GM21529 (cell line): ENCODE measurements at regions not wholly inside any gene's neighbourhood (a gene's known extent, or its start where the extent isn't known, plus 50 kb on each side); places are given as distances from the start of the nearest gene placed in this dataset.
"Not testable (repeated sequence)": the region's sequence is repeated elsewhere in the genome, so short reads cannot be mapped to it uniquely, and the experiment has no call there.

Experiments used
- ATAC-seq: cut with Tn5 transposase; IDR thresholded peaks from one replicate; pipeline ENCODE4 v1.9.1; 2021; ENCODE audit not compliant: unreplicated experiment

- ATAC-seq, result no peak
Observed at GRCh38 chr1:91604632-91605031, 104.0 kb downstream of the CDC7 start.

DNA sequence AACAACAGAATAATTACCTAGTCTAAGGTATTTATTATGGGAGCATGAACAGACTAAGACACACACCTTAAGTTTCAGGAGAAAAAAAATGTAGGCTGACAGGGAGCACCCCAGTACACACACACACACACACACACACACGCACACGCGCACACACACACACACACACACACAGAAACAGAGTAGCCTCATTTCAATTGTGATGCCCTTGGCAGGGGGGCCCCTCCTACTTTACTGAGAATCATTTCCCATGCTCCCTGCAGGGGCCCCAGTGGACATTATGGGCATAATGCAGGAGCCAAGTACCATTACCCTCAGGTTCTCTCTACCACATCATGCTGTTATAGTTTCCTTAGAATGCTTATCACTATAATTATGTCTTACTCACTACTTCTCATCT lies 104.9 kb downstream of the CDC7 start:
- ATAC-seq, result no peak

GRCh38 chr1:91606546-91607078 lies 106.0 kb downstream of the CDC7 start:
- ATAC-seq, result no peak

- ATAC-seq, result not testable (repeated sequence)
Observed at GRCh38 chr1:91607686-91608085, 107.0 kb downstream of the CDC7 start.

- no peak for ATAC-seq
Observed at GRCh38 chr1:91608876-91609275, 108.2 kb downstream of the CDC7 start.

GRCh38 chr1:91609551-91609950 lies 108.9 kb downstream of the CDC7 start:
- ATAC-seq, result no peak

- no peak for ATAC-seq
Observed at GRCh38 chr1:91610102-91610501, 109.5 kb downstream of the CDC7 start.

DNA sequence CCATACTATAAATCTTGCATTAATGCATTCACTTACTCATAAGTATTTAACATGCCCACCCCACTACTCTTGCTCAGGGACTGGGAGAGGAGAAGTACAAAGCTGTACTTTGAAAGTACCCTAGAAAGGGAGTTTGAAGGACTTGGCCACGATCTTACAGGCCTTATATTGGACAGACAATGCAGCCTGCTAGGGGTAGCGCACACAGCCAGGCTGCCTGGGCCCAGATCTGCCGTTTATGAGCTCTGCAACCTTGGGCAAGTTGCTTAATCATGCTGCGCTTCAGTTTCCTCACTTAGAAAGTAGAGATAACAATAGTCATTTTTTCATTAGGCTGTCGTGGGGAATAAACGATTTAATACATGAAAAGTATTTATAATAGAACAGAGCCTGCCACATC lies 110.1 kb downstream of the CDC7 start:
- ATAC-seq, result no peak

- ATAC-seq, result no peak
Observed at GRCh38 chr1:91611483-91611917, 110.8 kb downstream of the CDC7 start.

GRCh38 chr1:91613595-91613994 lies 112.9 kb downstream of the CDC7 start:
- no peak for ATAC-seq

- ATAC-seq, result no peak
Observed at GRCh38 chr1:91616712-91617111, 116.1 kb downstream of the CDC7 start.

DNA sequence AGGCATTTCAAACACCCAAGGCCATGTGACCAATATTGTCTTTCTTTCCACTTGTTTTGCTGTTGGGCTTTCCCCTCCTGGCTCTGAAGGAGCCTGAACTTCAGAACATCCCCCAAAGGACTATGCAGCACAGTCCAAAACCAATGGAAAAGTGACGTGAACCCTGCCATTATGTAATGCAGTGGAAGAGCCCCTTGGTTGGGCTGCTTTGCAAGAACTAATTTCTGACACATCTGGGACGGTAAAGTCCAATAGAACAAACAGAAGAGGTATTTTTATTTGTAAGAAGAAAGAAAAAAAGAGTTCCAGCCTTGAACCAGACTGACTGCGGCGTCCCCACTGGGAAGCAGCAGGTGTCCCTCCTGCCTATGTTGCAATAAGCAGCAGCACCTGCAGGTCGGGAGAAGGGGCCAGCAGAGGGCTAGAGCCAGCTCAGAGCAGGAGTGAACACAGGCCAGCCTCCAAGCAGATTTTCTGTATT lies 116.7 kb downstream of the CDC7 start:
- ATAC-seq, result peak; percentile 55

DNA sequence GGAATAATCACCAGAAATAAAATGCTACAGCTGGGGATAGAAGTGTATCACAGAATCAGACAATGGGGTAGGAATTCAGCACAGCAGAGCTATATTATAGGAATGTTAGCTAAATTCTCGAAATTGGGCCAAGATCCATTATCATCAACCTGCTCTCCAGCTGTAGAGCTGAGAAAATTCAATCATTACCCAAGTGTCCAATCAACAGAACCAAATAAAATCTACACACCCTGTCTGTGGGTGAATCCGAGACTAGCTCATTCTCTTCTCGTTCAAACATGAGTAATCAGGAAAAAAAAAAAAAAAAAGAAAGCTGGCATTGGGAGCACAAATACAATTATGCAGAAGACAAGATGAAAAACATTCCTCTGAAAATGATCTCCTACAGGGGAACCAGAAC lies 119.2 kb downstream of the CDC7 start:
- ATAC-seq, result no peak

DNA sequence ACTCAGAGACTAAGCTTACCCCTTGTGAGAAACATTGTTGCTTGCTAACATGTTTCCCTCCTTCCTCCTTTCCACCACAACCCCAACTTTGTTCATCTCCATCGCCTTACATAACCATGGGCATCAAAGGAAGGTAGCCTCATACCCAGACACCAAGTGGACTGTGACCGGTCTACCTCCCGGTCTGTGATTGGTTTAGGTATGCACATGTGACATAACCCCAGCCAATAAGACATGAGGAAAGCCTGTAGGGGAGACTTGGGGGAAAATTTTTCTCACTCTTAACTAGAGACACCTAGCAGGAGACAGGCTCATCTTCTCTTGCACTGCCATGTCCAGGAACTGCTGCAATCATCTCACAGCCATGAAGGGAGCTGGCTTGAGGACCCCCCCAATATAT lies 120.7 kb downstream of the CDC7 start:
- ATAC-seq, result no peak

- no peak for ATAC-seq
Observed at GRCh38 chr1:91621907-91622306, 121.3 kb downstream of the CDC7 start.

DNA sequence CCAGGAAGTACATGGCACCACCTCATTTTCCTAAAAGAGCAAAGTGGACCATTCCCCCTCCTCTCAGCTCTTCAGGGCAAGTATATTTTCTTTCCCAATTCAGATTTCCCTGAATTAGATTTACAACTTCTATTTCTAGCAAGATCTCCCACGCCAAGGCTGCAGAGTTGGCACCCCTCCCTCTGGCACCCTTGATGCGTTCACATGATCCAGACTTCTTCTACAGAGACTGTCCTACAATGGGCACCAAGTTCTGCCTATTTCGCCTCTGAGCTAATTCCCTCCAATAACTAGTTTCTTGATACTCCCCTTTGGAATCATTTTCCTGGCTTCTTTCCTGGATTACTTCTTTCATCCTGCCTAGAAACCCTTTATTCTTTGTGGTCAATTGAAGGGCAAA lies 122.0 kb downstream of the CDC7 start:
- no peak for ATAC-seq

DNA sequence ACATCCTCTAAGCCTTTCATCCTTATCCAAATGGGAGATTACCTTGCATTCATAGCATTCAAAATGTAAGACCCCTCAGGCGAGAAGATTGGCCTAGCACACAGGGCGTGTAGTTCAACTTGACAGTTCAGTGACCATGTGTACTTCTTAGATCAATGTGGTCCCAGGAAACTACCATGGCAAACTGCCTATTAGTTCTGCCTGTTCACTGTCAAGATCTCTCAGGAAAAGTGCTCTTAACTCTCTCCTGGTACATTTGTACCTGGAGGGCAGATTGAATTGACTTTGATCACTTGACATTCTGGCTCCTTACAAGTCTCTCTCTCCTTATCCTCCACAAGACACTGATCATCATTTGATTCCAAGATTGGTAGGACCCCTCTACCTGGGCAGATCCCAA lies 122.4 kb downstream of the CDC7 start:
- no peak for ATAC-seq

DNA sequence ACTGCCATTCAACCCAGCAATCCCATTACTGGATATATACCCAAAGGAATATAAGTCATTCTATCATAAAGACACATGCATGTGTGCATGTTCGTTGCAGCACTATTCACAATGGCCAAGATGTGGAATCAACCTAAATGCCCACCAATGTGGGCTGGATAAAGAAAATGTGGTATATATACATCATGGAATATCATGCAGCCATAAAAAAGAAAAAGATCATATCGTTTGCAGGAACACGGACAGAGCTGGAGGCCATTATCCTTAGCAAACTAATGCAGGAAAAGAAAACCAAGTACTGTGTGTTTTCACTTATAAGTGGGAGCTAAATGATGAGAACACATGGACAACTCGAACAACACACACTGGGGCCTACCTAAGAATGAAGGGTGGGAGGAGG lies 123.7 kb downstream of the CDC7 start:
- no peak for ATAC-seq
